ENCODE measurements at regions not wholly inside any gene's neighbourhood (a gene's known extent, or its start where the extent isn't known, plus 50 kb on each side); places are given as distances from the start of the nearest gene placed in this dataset.

DNA sequence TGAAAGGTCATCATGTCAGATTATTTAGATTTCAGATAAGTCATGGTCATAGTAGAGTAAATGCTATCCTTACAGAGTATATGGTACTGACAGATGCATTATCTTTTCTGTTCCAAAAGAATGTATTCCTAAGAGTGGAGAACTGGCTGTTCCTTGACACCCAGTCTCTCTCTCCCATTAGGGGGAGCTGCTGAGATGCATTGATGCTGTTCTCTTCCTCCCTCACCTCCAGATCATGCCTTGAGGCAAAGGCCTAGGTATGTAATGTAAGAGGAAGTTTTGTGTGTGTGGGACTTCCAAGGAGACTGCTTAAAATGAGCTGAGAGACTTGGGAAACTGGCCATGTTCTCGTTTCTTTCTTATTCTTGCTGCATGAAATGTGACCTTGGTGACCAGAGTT, 979.5 kb upstream of the CELF4 start:
- no TSS peak for BruUV-seq (replicated peaks)

DNA sequence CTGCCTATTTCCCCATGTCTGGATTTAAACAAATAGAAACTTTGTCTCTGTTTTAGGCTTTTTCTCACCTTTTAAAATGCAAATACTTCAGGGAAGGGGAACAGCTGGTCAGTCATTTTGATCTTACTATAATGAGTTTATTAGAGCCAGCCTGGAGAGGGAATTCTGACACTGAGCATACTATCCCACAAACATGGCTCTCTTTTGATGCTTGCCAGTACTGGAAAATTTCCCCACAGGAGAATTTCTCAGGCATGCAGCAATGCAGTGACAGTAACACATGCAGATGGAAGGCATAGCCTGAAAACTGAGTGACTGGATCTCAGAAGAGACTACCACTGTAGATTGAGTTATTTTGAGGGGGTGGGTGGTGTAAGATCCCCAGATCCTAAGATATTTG, 974.3 kb upstream of the CELF4 start:
- Histone ChIP-seq H3K4me1 (ENCODE audit: insufficient read depth, low read length, poor library complexity, severe bottlenecking) (no peaks in the 10 kb centered on the region), H3K27ac (ENCODE audit: low read depth, low read length, poor library complexity, severe bottlenecking) (no peak overlapping the region), H2AFZ (ENCODE audit: low read length) (no peak overlapping the region), H3K9me3 (ENCODE audit: low read length) (no peaks in the 10 kb centered on the region), H3K36me3 (ENCODE audit: insufficient read depth, low read length) (no peaks in the 10 kb centered on the region), H4K20me1 (ENCODE audit: insufficient read depth, low read length) (no peaks in the 10 kb centered on the region), H3K79me2 (ENCODE audit: insufficient read depth, low read depth, low read length) (no peaks in the 10 kb centered on the region), H3K9me2 (ENCODE audit: insufficient read depth, low read length) (no peaks in the 10 kb centered on the region), H3K4me2 (ENCODE audit: low read length) (no peak overlapping the region), H3K4me3 (ENCODE audit: low read depth, low read length, poor library complexity, severe bottlenecking) (no peak overlapping the region)
- intact Hi-C loops (cut with micrococcal nuclease; ENCODE audit: unreplicated experiment): no loop called here
- ChIA-PET CTCF (ENCODE audit: unreplicated experiment) (no interaction called here), POLR2A (no interaction called here)
- no peak for DNase-seq (ENCODE audit: low spot score)
- TF ChIP-seq, protein P1, sequence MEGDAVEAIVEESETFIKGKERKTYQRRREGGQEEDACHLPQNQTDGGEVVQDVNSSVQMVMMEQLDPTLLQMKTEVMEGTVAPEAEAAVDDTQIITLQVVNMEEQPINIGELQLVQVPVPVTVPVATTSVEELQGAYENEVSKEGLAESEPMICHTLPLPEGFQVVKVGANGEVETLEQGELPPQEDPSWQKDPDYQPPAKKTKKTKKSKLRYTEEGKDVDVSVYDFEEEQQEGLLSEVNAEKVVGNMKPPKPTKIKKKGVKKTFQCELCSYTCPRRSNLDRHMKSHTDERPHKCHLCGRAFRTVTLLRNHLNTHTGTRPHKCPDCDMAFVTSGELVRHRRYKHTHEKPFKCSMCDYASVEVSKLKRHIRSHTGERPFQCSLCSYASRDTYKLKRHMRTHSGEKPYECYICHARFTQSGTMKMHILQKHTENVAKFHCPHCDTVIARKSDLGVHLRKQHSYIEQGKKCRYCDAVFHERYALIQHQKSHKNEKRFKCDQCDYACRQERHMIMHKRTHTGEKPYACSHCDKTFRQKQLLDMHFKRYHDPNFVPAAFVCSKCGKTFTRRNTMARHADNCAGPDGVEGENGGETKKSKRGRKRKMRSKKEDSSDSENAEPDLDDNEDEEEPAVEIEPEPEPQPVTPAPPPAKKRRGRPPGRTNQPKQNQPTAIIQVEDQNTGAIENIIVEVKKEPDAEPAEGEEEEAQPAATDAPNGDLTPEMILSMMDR (conservative IDR thresholded peaks at IDR 0.05; ENCODE audit: low read length): no peak
- no peak for TF ChIP-seq EZH2phosphoT487 (IDR thresholded peaks at IDR 0.05; ENCODE audit: borderline replicate concordance, low read depth, low read length)
- no TSS peak for BruUV-seq (replicated peaks)

More for the DNA sequence above, 979.5 kb upstream of the CELF4 start:
- no peak for DNase-seq (ENCODE audit: low spot score)
- Histone ChIP-seq H3K4me3 (ENCODE audit: low read depth, low read length, poor library complexity, severe bottlenecking) (no peak overlapping the region), H3K27ac (ENCODE audit: low read depth, low read length, poor library complexity, severe bottlenecking) (no peak overlapping the region), H2AFZ (ENCODE audit: low read length) (no peak overlapping the region), H3K79me2 (ENCODE audit: insufficient read depth, low read depth, low read length) (no peaks in the 10 kb centered on the region), H4K20me1 (ENCODE audit: insufficient read depth, low read length) (no peaks in the 10 kb centered on the region), H3K36me3 (ENCODE audit: insufficient read depth, low read length) (no peaks in the 10 kb centered on the region), H3K9me3 (ENCODE audit: low read length) (no peaks in the 10 kb centered on the region), H3K4me2 (ENCODE audit: low read length) (no peak overlapping the region), H3K4me1 (ENCODE audit: insufficient read depth, low read length, poor library complexity, severe bottlenecking) (no peaks in the 10 kb centered on the region), H3K9me2 (ENCODE audit: insufficient read depth, low read length) (no peaks in the 10 kb centered on the region)
- TF ChIP-seq, protein P1 (conservative IDR thresholded peaks at IDR 0.05; ENCODE audit: low read length): 0 out of 2 replicates have a peak, but pooled peaks have one; percentile 34
- no peak for TF ChIP-seq EZH2phosphoT487 (IDR thresholded peaks at IDR 0.05; ENCODE audit: borderline replicate concordance, low read depth, low read length)
- intact Hi-C loops (cut with micrococcal nuclease; ENCODE audit: unreplicated experiment): no loop called here
- ChIA-PET POLR2A (no interaction called here), CTCF (ENCODE audit: unreplicated experiment) (no interaction called here)

DNA sequence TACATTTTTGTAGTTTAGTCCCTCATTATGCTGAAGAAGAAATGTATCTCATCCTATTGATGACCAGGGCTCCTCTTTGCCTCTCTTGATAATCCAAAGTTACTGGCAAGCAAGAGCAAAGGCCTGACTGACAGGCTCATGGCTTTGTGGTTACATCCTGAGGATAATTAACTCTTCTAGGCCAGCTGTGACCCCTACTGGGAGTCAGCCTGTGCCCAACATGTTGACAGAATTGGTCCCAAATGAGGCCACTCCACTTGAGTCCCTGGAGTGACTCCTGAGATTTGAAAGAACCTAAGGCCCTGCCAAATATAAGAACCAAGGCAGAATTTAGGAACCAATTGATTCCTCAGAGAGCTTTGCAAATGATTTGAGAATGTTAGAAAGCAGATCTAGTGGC, 973.8 kb upstream of the CELF4 start:
- BruUV-seq (replicated peaks): no TSS peak
- no peaks in the 10 kb centered on the region for H4K20me1 ChIP-seq (ENCODE audit: insufficient read depth, low read length)
- no peak overlapping the region for H3K4me3 ChIP-seq (ENCODE audit: low read depth, low read length, poor library complexity, severe bottlenecking)
- no peaks in the 10 kb centered on the region for H3K9me2 ChIP-seq (ENCODE audit: insufficient read depth, low read length)
- H3K9me3 ChIP-seq (ENCODE audit: low read length): no peaks in the 10 kb centered on the region
- TF ChIP-seq, protein P1 (conservative IDR thresholded peaks at IDR 0.05; ENCODE audit: low read length): no peak
- TF ChIP-seq EZH2phosphoT487 (IDR thresholded peaks at IDR 0.05; ENCODE audit: borderline replicate concordance, low read depth, low read length): no peak
- DNase-seq (ENCODE audit: low spot score): no peak
- no peak overlapping the region for H3K27ac ChIP-seq (ENCODE audit: low read depth, low read length, poor library complexity, severe bottlenecking)
- CTCF ChIA-PET (ENCODE audit: unreplicated experiment): no interaction called here
- H2AFZ ChIP-seq (ENCODE audit: low read length): no peak overlapping the region
- H3K4me2 ChIP-seq (ENCODE audit: low read length): no peak overlapping the region
- intact Hi-C loops (cut with micrococcal nuclease; ENCODE audit: unreplicated experiment): no loop called here
- POLR2A ChIA-PET: no interaction called here
- no peaks in the 10 kb centered on the region for H3K4me1 ChIP-seq (ENCODE audit: insufficient read depth, low read length, poor library complexity, severe bottlenecking)
- H3K36me3 ChIP-seq (ENCODE audit: insufficient read depth, low read length): no peaks in the 10 kb centered on the region
- no peaks in the 10 kb centered on the region for H3K79me2 ChIP-seq (ENCODE audit: insufficient read depth, low read depth, low read length)
